GM12873 (cell line): ENCODE measurements at regions not wholly inside any gene's neighbourhood (a gene's known extent, or its start where the extent isn't known, plus 50 kb on each side); places are given as distances from the start of the nearest gene placed in this dataset.

ENCODE experiments used
- CTCF ChIP-seq: IDR thresholded peaks from 2 replicates; pipeline ENCODE4 v1.5.1; 2012; ENCODE audit warnings: low read depth, mild to moderate bottlenecking, moderate library complexity, low read length, control low read depth; ENCODE audit not compliant: insufficient read depth; ENCODE audit errors: missing control alignments

- no peak for TF ChIP-seq CTCF
These were observed 121.5 kb upstream of the CPEB2 start for GRCh38 chr4:14880805-14881204.

GRCh38 chr4:14883166-14883565 lies 119.1 kb upstream of the CPEB2 start:
- TF ChIP-seq CTCF = no peak

- no peak for TF ChIP-seq CTCF
These were observed 118.6 kb upstream of the CPEB2 start for GRCh38 chr4:14883661-14884060.

- no peak for TF ChIP-seq CTCF
These were observed 114.3 kb upstream of the CPEB2 start for GRCh38 chr4:14887842-14888433.

GRCh38 chr4:14888790-14889572 lies 113.3 kb upstream of the CPEB2 start:
- no peak for TF ChIP-seq CTCF

- no peak for TF ChIP-seq CTCF
These were observed 109.7 kb upstream of the CPEB2 start for GRCh38 chr4:14892563-14892962.

GRCh38 chr4:14893713-14894112 lies 108.6 kb upstream of the CPEB2 start:
- TF ChIP-seq CTCF = no peak
